ENCODE measurements at regions not wholly inside any gene's neighbourhood (a gene's known extent, or its start where the extent isn't known, plus 50 kb on each side); places are given as distances from the start of the nearest gene placed in this dataset.

GRCh38 chr15:39404767-39405181 lies 176.1 kb upstream of the THBS1 start:
- TF ChIP-seq CTCF (IDR thresholded peaks at IDR 0.05), result no peak
- no peak for TF ChIP-seq POLR2A (IDR thresholded peaks at IDR 0.05)
